ENCODE measurements at regions not wholly inside any gene's neighbourhood (a gene's known extent, or its start where the extent isn't known, plus 50 kb on each side); places are given as distances from the start of the nearest gene placed in this dataset.

DNA sequence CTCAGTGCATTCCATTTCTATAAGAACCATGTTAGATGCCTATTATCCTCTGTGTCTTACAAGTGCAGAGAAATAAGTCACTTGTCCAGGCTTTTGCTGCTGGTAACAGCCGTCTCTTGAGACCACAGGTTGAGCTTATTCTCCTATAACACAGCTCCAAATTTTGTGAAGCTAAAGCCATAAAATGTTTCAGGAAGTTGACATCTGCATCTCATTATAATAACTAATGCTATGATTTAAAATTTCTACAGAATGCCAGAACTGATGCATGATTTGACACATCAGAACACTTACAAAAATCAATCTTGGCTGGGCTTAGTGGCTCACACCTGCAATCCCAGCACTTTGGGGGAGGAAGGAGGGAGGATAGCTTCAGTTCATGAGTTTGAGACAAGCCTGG lies 986.9 kb downstream of the TYW1 start:
- DNase-seq (ENCODE audit: low read depth), result no peak
- no peak for TF ChIP-seq CTCF (IDR thresholded peaks at IDR 0.05; ENCODE audit: insufficient read depth, low read depth, low read length, missing control alignments)
- no peak overlapping the region for H3K4me3 ChIP-seq (ENCODE audit: low read depth, low read length)

DNA sequence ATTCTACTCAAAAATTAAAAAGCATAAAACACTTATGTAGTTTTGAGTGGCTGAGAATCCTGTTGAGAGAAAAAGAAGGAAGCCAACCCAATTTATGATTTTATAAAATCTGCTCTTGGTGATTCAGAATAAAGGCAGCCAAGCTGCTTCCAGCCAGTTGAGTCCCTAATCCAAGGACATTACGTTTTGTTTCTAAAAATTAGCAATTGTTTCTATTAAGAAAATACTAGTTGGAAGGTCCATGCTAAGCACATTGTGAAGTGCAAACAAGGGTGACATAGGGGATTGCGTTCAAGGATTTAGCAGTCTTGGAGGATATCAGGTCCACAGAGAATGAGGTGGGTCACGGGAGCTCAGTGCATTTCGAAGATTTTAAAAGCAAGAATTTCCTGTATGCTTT lies 987.7 kb downstream of the TYW1 start:
- no peak for TF ChIP-seq CTCF (IDR thresholded peaks at IDR 0.05; ENCODE audit: insufficient read depth, low read depth, low read length, missing control alignments)
- no peak overlapping the region for H3K4me3 ChIP-seq (ENCODE audit: low read depth, low read length)
- no peak for DNase-seq (ENCODE audit: low read depth)

DNA sequence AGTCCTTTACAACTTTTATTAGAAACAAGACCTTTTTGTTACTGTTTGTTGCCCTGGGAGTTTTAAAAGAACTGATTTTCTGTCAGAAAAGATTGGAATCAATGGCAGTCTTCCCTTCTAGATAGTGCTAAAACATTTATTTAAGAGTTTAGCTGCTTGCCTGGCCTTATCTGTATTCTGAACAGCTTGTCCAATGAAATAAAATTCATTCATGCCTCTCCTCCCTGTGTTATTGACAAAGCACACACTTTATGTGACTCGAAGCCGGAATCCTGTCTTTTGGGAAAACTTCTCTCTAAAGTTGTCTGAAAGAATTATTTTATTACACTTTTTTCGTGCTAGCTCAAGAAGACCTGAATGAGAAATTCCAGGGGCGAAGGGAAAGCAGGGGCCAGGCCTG lies 992.5 kb downstream of the TYW1 start:
- DNase-seq (ENCODE audit: low read depth), result no peak
- H3K4me3 ChIP-seq (ENCODE audit: low read depth, low read length), result no peak overlapping the region
- TF ChIP-seq CTCF (IDR thresholded peaks at IDR 0.05; ENCODE audit: insufficient read depth, low read depth, low read length, missing control alignments), result no peak

DNA sequence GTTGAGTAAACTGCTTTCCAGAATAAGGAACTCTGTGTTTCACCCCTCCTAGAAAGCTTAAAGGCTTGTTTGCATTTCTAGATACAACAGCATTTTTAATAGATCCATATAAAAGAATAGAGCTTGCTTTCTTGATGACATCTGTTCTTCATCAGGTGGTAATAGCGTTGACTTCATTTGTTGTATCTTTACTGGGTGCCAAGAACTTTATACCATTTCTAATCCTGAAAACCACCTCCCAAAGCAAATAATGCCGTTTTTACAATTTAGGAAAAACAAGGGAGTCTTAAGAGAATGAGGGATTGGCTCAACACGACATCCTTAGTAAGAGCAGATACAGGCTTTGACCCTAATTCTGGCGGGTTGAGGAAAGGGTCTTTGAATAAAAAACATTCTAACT lies 993.4 kb downstream of the TYW1 start:
- no peak for TF ChIP-seq CTCF (IDR thresholded peaks at IDR 0.05; ENCODE audit: insufficient read depth, low read depth, low read length, missing control alignments)
- H3K4me3 ChIP-seq (ENCODE audit: low read depth, low read length), result no peak overlapping the region
- DNase-seq (ENCODE audit: low read depth), result no peak

- no peak for DNase-seq (ENCODE audit: low read depth)
- no peak for TF ChIP-seq CTCF (IDR thresholded peaks at IDR 0.05; ENCODE audit: insufficient read depth, low read depth, low read length, missing control alignments)
- H3K4me3 ChIP-seq (ENCODE audit: low read depth, low read length), result no peak overlapping the region
Measured at GRCh38 chr7:67990716-67991115, 994.1 kb downstream of the TYW1 start.

DNA sequence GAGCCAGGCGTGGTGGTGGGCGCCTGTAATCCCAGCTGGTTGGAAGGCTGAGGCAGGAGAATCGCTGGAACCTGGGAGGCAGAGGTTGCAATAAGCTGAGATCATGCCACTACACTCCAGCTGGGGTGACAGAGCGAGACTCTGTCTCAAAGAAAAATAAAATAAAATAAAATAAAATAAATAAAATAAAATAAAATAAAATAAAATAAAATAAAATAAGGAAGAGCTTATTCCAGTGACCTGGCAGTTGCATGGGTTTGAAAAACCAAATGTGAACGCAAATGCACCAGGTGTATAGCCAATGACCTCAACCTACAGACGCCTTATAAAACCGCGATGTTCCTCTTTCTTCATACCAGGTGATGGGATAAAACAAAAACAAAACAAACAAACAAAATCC lies 995.7 kb downstream of the TYW1 start:
- H3K4me3 ChIP-seq (ENCODE audit: low read depth, low read length), result no peak overlapping the region
- no peak for TF ChIP-seq CTCF (IDR thresholded peaks at IDR 0.05; ENCODE audit: insufficient read depth, low read depth, low read length, missing control alignments)
- no peak for DNase-seq (ENCODE audit: low read depth)

DNA sequence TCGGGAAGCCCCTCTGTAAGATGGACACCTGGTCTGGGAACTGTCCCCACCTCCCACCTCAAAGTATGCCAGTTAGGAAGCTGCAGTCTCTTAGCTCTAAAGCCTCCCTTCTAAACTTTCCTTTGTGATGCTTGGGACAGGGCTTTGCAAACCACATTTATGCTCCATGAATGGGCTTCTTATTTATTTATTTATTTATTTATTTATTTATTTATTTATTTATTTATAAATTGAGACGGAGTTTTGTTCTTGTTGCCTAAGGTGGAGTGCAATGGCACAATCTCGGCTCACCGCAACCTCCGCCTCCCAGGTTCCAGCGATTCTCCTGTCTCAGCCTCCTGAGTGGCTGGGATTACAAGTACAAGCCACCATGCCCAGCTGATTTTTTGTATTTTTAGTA lies 1009.4 kb downstream of the TYW1 start:
- DNase-seq (ENCODE audit: low read depth), result no peak
- H3K4me3 ChIP-seq (ENCODE audit: low read depth, low read length), result no peak overlapping the region
- no peak for TF ChIP-seq CTCF (IDR thresholded peaks at IDR 0.05; ENCODE audit: insufficient read depth, low read depth, low read length, missing control alignments)

Data from GM12865 (cell line).